Gastroesophageal sphincter (tissue), 4 donors: ENCODE measurements at regions not wholly inside any gene's neighbourhood (a gene's known extent, or its start where the extent isn't known, plus 50 kb on each side); places are given as distances from the start of the nearest gene placed in this dataset.

Experiments used
- ATAC-seq: fragments of 150-250 bp; one replicate; pipeline ENCODE4 v1.9.1; 2016; ENCODE audit warnings: mild to moderate bottlenecking, moderate library complexity
- H3K27ac ChIP-seq, 4 donors: fragments of 200-600 bp; sonication (generic) in 3 of 4; 1 replicate in 3 of 4; 2 replicates in 1 of 4; pipeline ENCODE4 v1.5.1; 2016 to 2019
- H3K27me3 ChIP-seq: fragments of 200-600 bp; sonication (generic); one replicate; pipeline ENCODE4 v1.5.1; 2019
- H3K36me3 ChIP-seq, 2 donors: fragments of 200-600 bp; sonication (generic); one replicate each; pipeline ENCODE4 v1.5.1; 2019; ENCODE audit warnings: control low read depth in 1 of 2
- H3K4me1 ChIP-seq, 3 donors: fragments of 200-600 bp; sonication (generic); 1 replicate in 2 of 3; 2 replicates in 1 of 3; pipeline ENCODE4 v1.5.1; 2016 to 2019; ENCODE audit warnings: control low read depth in 2 of 3
- H3K4me3 ChIP-seq, 2 donors: fragments of 200-600 bp; sonication (generic); one replicate each; pipeline ENCODE4 v1.5.1; 2019; ENCODE audit warnings: mild to moderate bottlenecking in 1 of 2, moderate library complexity in 1 of 2
- H3K9me3 ChIP-seq, 3 donors: fragments of 200-600 bp; sonication (generic); one replicate each; pipeline ENCODE4 v1.5.1; 2017 to 2019; ENCODE audit warnings: control low read depth in 2 of 3
- CTCF ChIP-seq, 4 experiments: fragments of 200-600 bp in 2 of 4; fragments of 450-650 bp in 2 of 4; sonication (generic) in 1 of 4; IDR thresholded peaks; one replicate each; pipeline ENCODE4 v1.5.1; 2017 to 2019; ENCODE audit warnings: antibody characterized with exemption in 4 of 4, mild to moderate bottlenecking in 2 of 4, moderate library complexity in 2 of 4
- EP300 ChIP-seq: sonication (generic); formaldehyde crosslinking; IDR thresholded peaks from one replicate; pipeline ENCODE4 v1.6.1; 2017; ENCODE audit warnings: antibody characterized with exemption, mild to moderate bottlenecking
- POLR2A ChIP-seq, 2 donors: fragments of 450-650 bp; IDR thresholded peaks; one replicate each; pipeline ENCODE4 v1.6.1; 2017; ENCODE audit warnings: antibody characterized with exemption in 2 of 2, mild to moderate bottlenecking in 2 of 2, moderate library complexity in 1 of 2
- POLR2AphosphoS5 ChIP-seq: sonication (generic); formaldehyde crosslinking; IDR thresholded peaks from one replicate; pipeline ENCODE4 v1.6.1; 2017; ENCODE audit warnings: antibody characterized with exemption
- WGBS, 2 donors: methylation state at CpG; one replicate each; pipeline ENCODE4 v1.1.5; 2018; ENCODE audit warnings: low coverage in 1 of 2; 5-methylcytosine and 5-hydroxymethylcytosine counted together

- Histone ChIP-seq H3K36me3 (no peaks in the 10 kb centered on the region), H3K9me3 (peaks cover 0 to 6% (median 0%) of the 10 kb centered on the region in 3 donors), H3K4me1 (no peaks in the 10 kb centered on the region), H3K27ac (no peak overlapping the region), H3K27me3 (no peaks in the 10 kb centered on the region), H3K4me3 (no peak overlapping the region)
- no peak for ATAC-seq
- TF ChIP-seq POLR2AphosphoS5: no peak
- TF ChIP-seq EP300: no peak
- no peak for TF ChIP-seq CTCF (IDR thresholded peaks at IDR 0.05)
- TF ChIP-seq POLR2A (IDR thresholded peaks at IDR 0.05): no peak
Observed at GRCh38 chr3:20516311-20516710, 330.3 kb upstream of the SGO1 start.

GRCh38 chr3:20515834-20516233 is 329.8 kb upstream of the SGO1 start:
- no peaks in the 10 kb centered on the region for H3K36me3 ChIP-seq
- no peaks in the 10 kb centered on the region for H3K27me3 ChIP-seq
- TF ChIP-seq POLR2A (IDR thresholded peaks at IDR 0.05): no peak
- TF ChIP-seq EP300: no peak
- no peak for TF ChIP-seq POLR2AphosphoS5
- no peak for TF ChIP-seq CTCF (IDR thresholded peaks at IDR 0.05)
- H3K4me1 ChIP-seq: no peaks in the 10 kb centered on the region
- no peak for ATAC-seq
- no peak overlapping the region for H3K4me3 ChIP-seq
- no peak overlapping the region for H3K27ac ChIP-seq
- peaks cover 0 to 6% (median 0%) of the 10 kb centered on the region in 3 donors for H3K9me3 ChIP-seq

- H3K4me3 ChIP-seq: no peak overlapping the region
- no peaks in the 10 kb centered on the region for H3K9me3 ChIP-seq
- ATAC-seq: peak; percentile 65
- 36 to 46% methylated on average over 2 to 4 of the region's 4 CpGs for WGBS, 2 donors
- no peaks in the 10 kb centered on the region for H3K27me3 ChIP-seq
- no peaks in the 10 kb centered on the region for H3K4me1 ChIP-seq
- no peak overlapping the region for H3K27ac ChIP-seq
- no peaks in the 10 kb centered on the region for H3K36me3 ChIP-seq
- TF ChIP-seq CTCF (IDR thresholded peaks at IDR 0.05) (peak; percentile 17 to 70 (median 64)), POLR2AphosphoS5 (no peak)
Observed at GRCh38 chr3:20511863-20512505, 326.0 kb upstream of the SGO1 start.

GRCh38 chr3:20510396-20510795 is 324.4 kb upstream of the SGO1 start:
- 53 to 61% methylated on average over 4 of the region's 4 CpGs for WGBS, 2 donors

More at GRCh38 chr3:20510396-20510795, 324.4 kb upstream of the SGO1 start:
- TF ChIP-seq POLR2AphosphoS5 (no peak), POLR2A (IDR thresholded peaks at IDR 0.05) (no peak), CTCF (IDR thresholded peaks at IDR 0.05) (no peak), EP300 (no peak)
- no peak for ATAC-seq
- Histone ChIP-seq H3K27ac (no peak overlapping the region), H3K27me3 (no peaks in the 10 kb centered on the region), H3K4me3 (no peak overlapping the region), H3K36me3 (no peaks in the 10 kb centered on the region), H3K9me3 (no peaks in the 10 kb centered on the region), H3K4me1 (no peaks in the 10 kb centered on the region)
